CD4-positive, alpha-beta T cell (primary cell): ENCODE measurements at regions not wholly inside any gene's neighbourhood (a gene's known extent, or its start where the extent isn't known, plus 50 kb on each side); places are given as distances from the start of the nearest gene placed in this dataset.

Experiments used
- ATAC-seq: fragments of 200-7000 bp; cut with Tn5 transposase; one replicate; pipeline ENCODE4 v1.10.0; 2022; ENCODE audit warnings: mild to moderate bottlenecking; ENCODE audit not compliant: poor library complexity
- CTCF ChIA-PET: fragments of 350-600 bp; sonication (Branson Sonifier 250); formaldehyde crosslinking; loops from one replicate; lab custom pipeline; 2021; ENCODE audit warnings: antibody characterized with exemption, inconsistent platforms; lab: Charles Lee
- POLR2A ChIA-PET: fragments of 350-600 bp; sonication (Branson Sonifier 250); formaldehyde crosslinking; loops from one replicate; lab custom pipeline; 2021; ENCODE audit warnings: antibody characterized with exemption, inconsistent platforms; lab: Charles Lee
- DNase-seq, 14 experiments: peaks; one replicate each; pipeline ENCODE4 v3.0.0-alpha.2; 2013 to 2020; ENCODE audit warnings: mixed read lengths in 2 of 14
- H3K27ac ChIP-seq, 2 donors: one replicate each; pipeline versions ENCODE4 v1.5.1 to v1.7.0; 2013; ENCODE audit warnings: low read length in 2 of 2, low read depth in 1 of 2, mild to moderate bottlenecking in 1 of 2
- H3K27me3 ChIP-seq, 2 experiments: 1 replicate in 1 of 2; 2 replicates in 1 of 2; pipeline versions ENCODE4 v1.6.1 to v1.7.0; 2013; ENCODE audit warnings: low read length in 2 of 2, control low read depth in 1 of 2, mild to moderate bottlenecking in 1 of 2, moderate library complexity in 1 of 2; ENCODE audit not compliant: insufficient read depth in 2 of 2, control insufficient read depth in 1 of 2
- H3K36me3 ChIP-seq: one replicate; pipeline ENCODE4 v1.6.1; 2013; ENCODE audit warnings: low read length, control low read depth; ENCODE audit not compliant: insufficient read depth
- H3K4me1 ChIP-seq: one replicate; pipeline ENCODE4 v1.6.1; 2013; ENCODE audit warnings: low read length, control low read depth; ENCODE audit not compliant: insufficient read depth
- H3K4me3 ChIP-seq: one replicate; pipeline ENCODE4 v1.5.1; 2013; ENCODE audit warnings: mild to moderate bottlenecking, low read length, moderate library complexity
- H3K9me3 ChIP-seq, 2 experiments: 1 replicate in 1 of 2; 2 replicates in 1 of 2; pipeline versions ENCODE4 v1.6.1 to v1.7.0; 2013; ENCODE audit warnings: low read length in 2 of 2, mild to moderate bottlenecking in 2 of 2, control low read depth in 1 of 2, moderate library complexity in 1 of 2; ENCODE audit not compliant: control insufficient read depth in 1 of 2, insufficient read depth in 1 of 2
- H3K27ac Mint-ChIP-seq: one replicate; pipeline ENCODE4 v1.8.0; 2020; ENCODE audit warnings: mixed read lengths
- H3K27me3 Mint-ChIP-seq: one replicate; pipeline ENCODE4 v1.8.0; 2021; ENCODE audit warnings: mixed read lengths
- H3K36me3 Mint-ChIP-seq: one replicate; pipeline ENCODE4 v1.8.0; 2021; ENCODE audit warnings: low read depth, mixed read lengths
- H3K4me1 Mint-ChIP-seq: one replicate; pipeline ENCODE4 v1.8.0; 2021; ENCODE audit warnings: low read depth, mixed read lengths
- H3K4me3 Mint-ChIP-seq: one replicate; pipeline ENCODE4 v1.8.0; 2020; ENCODE audit warnings: mild to moderate bottlenecking, mixed read lengths
- H3K9me3 Mint-ChIP-seq: one replicate; pipeline ENCODE4 v1.8.0; 2020; ENCODE audit warnings: mixed read lengths
- CTCF ChIP-seq: fragments of 200-600 bp; IDR thresholded peaks from one replicate; pipeline ENCODE4 v1.8.0; 2022; ENCODE audit warnings: antibody characterized with exemption, mild to moderate bottlenecking
- intact Hi-C, 2 experiments: fragments of 100-400 bp; cut with DNase I in 1 of 2; cut with micrococcal nuclease in 1 of 2; formaldehyde crosslinking; loops; one replicate each; pipeline versions ENCODE4 v1.15.1 to v1.9.0; 2023 to 2025; cut with DNase I, micrococcal nuclease

GRCh38 chr5:3101561-3101960, 350.1 kb upstream of the IRX2 start:
- no peaks in the 10 kb centered on the region for H3K36me3 Mint-ChIP-seq
- no peak overlapping the region for H3K4me3 Mint-ChIP-seq
- H3K27me3 Mint-ChIP-seq = peaks cover 42% of the 10 kb centered on the region
- H3K4me3 ChIP-seq = no peak overlapping the region
- no peaks in the 10 kb centered on the region for H3K4me1 ChIP-seq
- peaks cover 3% of the 10 kb centered on the region for H3K9me3 Mint-ChIP-seq
- peaks cover 0 to 45% of the 10 kb centered on the region in 2 experiments for H3K9me3 ChIP-seq
- H3K27me3 ChIP-seq = peaks cover 4 to 9% of the 10 kb centered on the region in 2 experiments
- H3K27ac Mint-ChIP-seq = no peak overlapping the region
- no peak for ATAC-seq
- CTCF ChIA-PET = no interaction called here
- H3K4me1 Mint-ChIP-seq = no peaks in the 10 kb centered on the region
- no peak overlapping the region for H3K27ac ChIP-seq
- no peak for TF ChIP-seq CTCF
- intact Hi-C loops = no loop called here
- no peak for DNase-seq
- H3K36me3 ChIP-seq = no peaks in the 10 kb centered on the region
- POLR2A ChIA-PET = no interaction called here

DNA sequence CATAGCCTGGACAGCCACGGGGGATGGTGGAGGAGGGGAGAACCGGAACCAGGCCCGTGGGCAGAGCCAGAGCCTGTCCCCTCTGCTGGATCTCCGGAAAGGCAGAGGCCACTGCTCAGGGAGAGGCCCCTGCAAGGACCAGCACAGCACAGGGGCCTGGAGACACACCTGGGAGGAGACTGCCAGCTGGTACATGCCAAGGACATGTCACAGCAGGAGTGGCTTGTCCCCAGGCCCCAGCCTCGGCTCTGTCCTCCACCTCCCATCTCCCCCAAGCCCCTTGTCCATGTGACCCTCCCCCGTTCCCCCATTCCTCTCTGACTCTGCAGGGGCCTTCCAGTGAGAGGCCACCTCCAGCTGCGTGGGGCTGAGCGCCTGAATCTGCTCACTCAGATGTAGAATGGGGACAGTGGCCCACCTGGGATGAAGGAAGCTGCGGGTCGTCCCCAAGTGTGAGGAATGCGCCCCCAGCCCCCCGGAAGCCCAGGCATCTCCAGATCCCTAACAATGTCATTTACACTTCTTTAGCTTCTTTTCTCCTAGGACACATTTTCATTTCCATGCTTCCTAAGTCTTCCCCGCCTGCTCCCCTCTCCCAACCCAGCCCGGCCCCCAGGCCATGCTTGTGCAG, 349.6 kb upstream of the IRX2 start:
- Histone ChIP-seq H3K27ac (no peak overlapping the region), H3K9me3 (peaks cover 0 to 48% of the 10 kb centered on the region in 2 experiments), H3K36me3 (no peaks in the 10 kb centered on the region), H3K27me3 (peaks cover 4 to 9% of the 10 kb centered on the region in 2 experiments), H3K4me1 (no peaks in the 10 kb centered on the region), H3K4me3 (no peak overlapping the region)
- TF ChIP-seq CTCF = no peak
- Mint-ChIP-seq H3K9me3 (peaks cover 3% of the 10 kb centered on the region), H3K27me3 (peaks cover 41% of the 10 kb centered on the region), H3K27ac (no peak overlapping the region), H3K4me1 (no peaks in the 10 kb centered on the region), H3K36me3 (no peaks in the 10 kb centered on the region), H3K4me3 (no peak overlapping the region)
- intact Hi-C loops = no loop called here
- no peak for ATAC-seq
- CTCF ChIA-PET = no interaction called here
- no peak for DNase-seq
- POLR2A ChIA-PET = no interaction called here

DNA sequence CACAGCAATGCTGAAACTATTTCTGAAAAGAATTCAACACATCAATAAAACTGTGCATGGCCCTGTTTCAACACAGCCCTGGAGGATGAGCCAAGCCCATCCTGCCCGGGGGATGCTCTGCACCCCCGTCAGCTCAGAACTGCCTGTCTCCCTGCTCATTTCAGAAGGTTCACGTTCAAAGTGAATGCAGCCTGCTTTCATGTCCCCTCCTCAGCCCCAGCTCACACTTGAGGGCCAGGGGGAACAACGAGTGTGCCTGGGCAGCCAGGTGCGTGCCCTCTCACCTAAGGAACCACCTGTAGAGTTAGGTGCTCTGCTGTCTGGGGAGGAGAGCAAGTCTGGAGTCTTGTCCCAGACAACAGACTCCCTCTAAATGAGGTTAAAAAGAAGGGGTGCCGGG, 348.5 kb upstream of the IRX2 start:
- POLR2A ChIA-PET = no interaction called here
- TF ChIP-seq CTCF = no peak
- H3K9me3 ChIP-seq = peaks cover 0 to 50% of the 10 kb centered on the region in 2 experiments
- intact Hi-C loops = no loop called here
- Mint-ChIP-seq H3K36me3 (no peaks in the 10 kb centered on the region), H3K9me3 (peaks cover 3% of the 10 kb centered on the region), H3K27me3 (peaks cover 34% of the 10 kb centered on the region), H3K4me3 (no peak overlapping the region), H3K27ac (no peak overlapping the region), H3K4me1 (no peaks in the 10 kb centered on the region)
- no peak overlapping the region for H3K27ac ChIP-seq
- no peaks in the 10 kb centered on the region for H3K36me3 ChIP-seq
- no peaks in the 10 kb centered on the region for H3K4me1 ChIP-seq
- ATAC-seq (no peak), DNase-seq (no peak)
- H3K27me3 ChIP-seq = peaks cover 4 to 9% of the 10 kb centered on the region in 2 experiments
- H3K4me3 ChIP-seq = no peak overlapping the region
- CTCF ChIA-PET = no interaction called here
